Adrenal gland (tissue), 5 donors: ENCODE measurements at regions not wholly inside any gene's neighbourhood (a gene's known extent, or its start where the extent isn't known, plus 50 kb on each side); places are given as distances from the start of the nearest gene placed in this dataset.

Experiments
- CTCF ChIP-seq, 6 experiments: fragments of 450-650 bp in 4 of 6; fragments of 200-600 bp in 2 of 6; sonication (generic) in 1 of 6; IDR thresholded peaks; 1 replicate in 5 of 6; 2 replicates in 1 of 6; pipeline versions ENCODE4 v1.5.1 to v1.8.0; 2016 to 2021; ENCODE audit warnings: antibody characterized with exemption in 6 of 6, mild to moderate bottlenecking in 2 of 6, moderate library complexity in 1 of 6
- POLR2A ChIP-seq, 2 donors: fragments of 450-650 bp; IDR thresholded peaks; one replicate each; pipeline ENCODE4 v1.6.1; 2017; ENCODE audit warnings: antibody characterized with exemption in 2 of 2, mild to moderate bottlenecking in 2 of 2, moderate library complexity in 1 of 2
- donor health status: DM: no; HTN: no; CAD: no.

DNA sequence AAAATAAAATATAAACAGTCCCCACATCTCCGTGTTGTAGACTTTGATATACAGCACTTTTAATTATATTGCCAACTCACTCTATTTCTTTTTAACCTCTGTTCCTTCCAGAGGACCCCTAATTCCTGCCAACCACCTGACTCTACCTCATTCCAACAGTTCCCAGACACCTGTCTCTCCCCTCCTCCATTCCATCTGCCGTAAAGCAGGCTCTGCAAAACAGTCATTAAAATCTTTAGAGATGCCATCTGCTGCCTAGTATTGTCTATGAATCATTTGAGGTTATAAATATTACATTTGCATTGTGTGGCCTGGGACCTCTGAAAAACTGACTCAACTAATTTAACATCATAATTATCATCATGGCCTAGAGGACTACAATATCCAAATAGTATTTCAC lies 148.8 kb upstream of the DCN start:
- no peak for TF ChIP-seq CTCF (IDR thresholded peaks at IDR 0.05)
- no peak for TF ChIP-seq POLR2A (IDR thresholded peaks at IDR 0.05)
